Osteoblast (primary cell): ENCODE measurements at regions not wholly inside any gene's neighbourhood (a gene's known extent, or its start where the extent isn't known, plus 50 kb on each side); places are given as distances from the start of the nearest gene placed in this dataset.

ENCODE experiments used
- DNase-seq: peaks from one replicate; pipeline ENCODE4 v3.0.0; 2011; ENCODE audit warnings: low spot score, mixed read lengths; ENCODE audit not compliant: insufficient read length; ENCODE audit errors: missing footprints
- H2AFZ ChIP-seq: 2 replicates; pipeline ENCODE4 v1.6.0; 2011; ENCODE audit warnings: mild to moderate bottlenecking, low read length
- H3K27ac ChIP-seq: 2 replicates; pipeline ENCODE4 v1.5.1; 2011; ENCODE audit warnings: mild to moderate bottlenecking, low read depth, low read length, moderate library complexity
- H3K27me3 ChIP-seq: 2 replicates; pipeline ENCODE4 v1.6.0; 2012; ENCODE audit warnings: mild to moderate bottlenecking, control low read depth, inconsistent platforms, low read length, moderate library complexity; ENCODE audit not compliant: insufficient read depth
- H3K36me3 ChIP-seq: 2 replicates; pipeline ENCODE4 v1.5.1; 2011; ENCODE audit warnings: mild to moderate bottlenecking, low read length, control low read depth, moderate library complexity; ENCODE audit not compliant: insufficient read depth
- H3K4me1 ChIP-seq: 2 replicates; pipeline ENCODE4 v1.5.1; 2011; ENCODE audit warnings: mild to moderate bottlenecking, low read length, control low read depth, moderate library complexity; ENCODE audit not compliant: insufficient read depth
- H3K4me2 ChIP-seq: 2 replicates; pipeline ENCODE4 v1.6.0; 2011; ENCODE audit warnings: mild to moderate bottlenecking, low read length; ENCODE audit not compliant: insufficient read depth
- H3K4me3 ChIP-seq: fragments of 200-600 bp; sonication (generic); 3 replicates; pipeline ENCODE4 v1.5.1; 2012; ENCODE audit warnings: mild to moderate bottlenecking, low read length, inconsistent platforms; ENCODE audit not compliant: insufficient read depth
- H3K79me2 ChIP-seq: 2 replicates; pipeline ENCODE4 v1.6.0; 2012; ENCODE audit warnings: mild to moderate bottlenecking, low read length, control low read depth, inconsistent platforms; ENCODE audit not compliant: insufficient read depth
- H3K9me3 ChIP-seq: 2 replicates; pipeline ENCODE4 v1.5.1; 2011; ENCODE audit warnings: low read depth, low read length, control low read depth
- H4K20me1 ChIP-seq: 2 replicates; pipeline ENCODE4 v1.6.0; 2012; ENCODE audit warnings: mild to moderate bottlenecking, low read length, control low read depth; ENCODE audit not compliant: insufficient read depth
- CTCF ChIP-seq: IDR thresholded peaks from 2 replicates; pipeline ENCODE4 v1.5.1; 2011; ENCODE audit warnings: mild to moderate bottlenecking, low read depth, low read length, moderate library complexity; ENCODE audit errors: extremely low read depth

- no peaks in the 10 kb centered on the region for H3K36me3 ChIP-seq
- H3K4me2 ChIP-seq, result no peak overlapping the region
- H3K27me3 ChIP-seq, result no peaks in the 10 kb centered on the region
- H3K27ac ChIP-seq, result no peak overlapping the region
- DNase-seq, result no peak
- no peaks in the 10 kb centered on the region for H3K79me2 ChIP-seq
- TF ChIP-seq CTCF, result no peak
- H3K9me3 ChIP-seq, result no peaks in the 10 kb centered on the region
- no peak overlapping the region for H3K4me3 ChIP-seq
- no peak overlapping the region for H2AFZ ChIP-seq
- H3K4me1 ChIP-seq, result no peaks in the 10 kb centered on the region
- H4K20me1 ChIP-seq, result no peaks in the 10 kb centered on the region
These were observed 660.9 kb downstream of the C12orf50 start for GRCh38 chr12:87368259-87368658.

- Histone ChIP-seq H3K27me3 (no peaks in the 10 kb centered on the region), H3K4me3 (no peak overlapping the region), H3K4me1 (no peaks in the 10 kb centered on the region), H2AFZ (no peak overlapping the region), H3K36me3 (no peaks in the 10 kb centered on the region), H3K27ac (no peak overlapping the region), H3K79me2 (no peaks in the 10 kb centered on the region), H4K20me1 (no peaks in the 10 kb centered on the region), H3K9me3 (no peaks in the 10 kb centered on the region), H3K4me2 (no peak overlapping the region)
- no peak for TF ChIP-seq CTCF
- DNase-seq, result no peak
These were observed 663.8 kb downstream of the C12orf50 start for GRCh38 chr12:87365423-87365822.

GRCh38 chr12:87363497-87364084, 665.6 kb downstream of the C12orf50 start:
- TF ChIP-seq CTCF, result no peak
- H3K4me2 ChIP-seq, result no peak overlapping the region
- H2AFZ ChIP-seq, result no peak overlapping the region
- H4K20me1 ChIP-seq, result no peaks in the 10 kb centered on the region
- no peaks in the 10 kb centered on the region for H3K79me2 ChIP-seq
- H3K4me1 ChIP-seq, result no peaks in the 10 kb centered on the region
- H3K27ac ChIP-seq, result no peak overlapping the region
- no peaks in the 10 kb centered on the region for H3K36me3 ChIP-seq
- H3K27me3 ChIP-seq, result no peaks in the 10 kb centered on the region
- DNase-seq, result no peak
- no peak overlapping the region for H3K4me3 ChIP-seq
- H3K9me3 ChIP-seq, result no peaks in the 10 kb centered on the region

- no peaks in the 10 kb centered on the region for H3K27me3 ChIP-seq
- H4K20me1 ChIP-seq, result no peaks in the 10 kb centered on the region
- TF ChIP-seq CTCF, result no peak
- peak; percentile 25 for DNase-seq
- H3K27ac ChIP-seq, result no peak overlapping the region
- H3K4me2 ChIP-seq, result no peak overlapping the region
- H3K9me3 ChIP-seq, result no peaks in the 10 kb centered on the region
- no peaks in the 10 kb centered on the region for H3K79me2 ChIP-seq
- no peaks in the 10 kb centered on the region for H3K4me1 ChIP-seq
- H2AFZ ChIP-seq, result no peak overlapping the region
- H3K4me3 ChIP-seq, result no peak overlapping the region
- no peaks in the 10 kb centered on the region for H3K36me3 ChIP-seq
These were observed 679.5 kb downstream of the C12orf50 start for GRCh38 chr12:87349681-87350080.
